K562 (cell line): ENCODE measurements at regions not wholly inside any gene's neighbourhood (a gene's known extent, or its start where the extent isn't known, plus 50 kb on each side); places are given as distances from the start of the nearest gene placed in this dataset.

Experiments used
- ATAC-seq: fragments of 200-7000 bp; cut with Tn5 transposase; 3 replicates; pipeline ENCODE4 v1.9.1; 2020; ENCODE audit warnings: moderate library complexity
- BruUV-seq: library from RNA; stranded (reverse); fragments of 400-500 nt; replicated peaks from 2 replicates; lab custom pipeline; 2021; lab: Mats Ljungman, UMichigan
- CTCF ChIA-PET: fragments of 300-600 bp; formaldehyde crosslinking; extraction: SDS; loops from one replicate; lab custom pipeline; 2021; ENCODE audit warnings: low intra/inter-chr PET ratio; lab: Yijun Ruan, JAX
- POLR2A ChIA-PET: fragments of 300-600, 350-650 bp; sonication (Branson Sonifier 250); formaldehyde crosslinking; extraction: SDS; loops from one replicate; lab custom pipeline; 2021; ENCODE audit warnings: antibody characterized with exemption, inconsistent platforms; lab: Yijun Ruan, JAX
- DNase-seq, 4 experiments: peaks; one replicate each; pipeline versions ENCODE4 v3.0.0 to v3.0.0-alpha.2; 2011 to 2018; ENCODE audit warnings: low spot score in 3 of 4, mixed read lengths in 3 of 4; ENCODE audit errors: extremely low read depth in 1 of 4
- FAIRE-seq: peaks from 2 replicates; lab custom pipeline; 2011; peaks lifted over from hg19 to GRCh38; lab: Jason Lieb, UNC
- H2AFZ ChIP-seq: 2 replicates; pipeline ENCODE4 v1.6.0; 2011; ENCODE audit warnings: low read depth, low read length, control low read depth, inconsistent platforms
- H3K27ac ChIP-seq: fragments of 200-600 bp; 3 replicates; pipeline ENCODE4 v1.8.0; 2011; ENCODE audit warnings: low read depth, mild to moderate bottlenecking, control low read depth, inconsistent platforms, low read length, moderate library complexity, mixed read lengths; ENCODE audit errors: extremely low read depth
- H3K27me3 ChIP-seq, 2 experiments: fragments of 300-600 bp in 1 of 2; 2 replicates in 1 of 2; 3 replicates in 1 of 2; pipeline versions ENCODE4 v1.6.0 to v1.8.0; 2011; ENCODE audit warnings: inconsistent platforms in 2 of 2, low read length in 2 of 2, mild to moderate bottlenecking in 1 of 2, mixed read lengths in 1 of 2, moderate library complexity in 1 of 2; ENCODE audit not compliant: control insufficient read depth in 2 of 2, insufficient read depth in 2 of 2
- H3K36me3 ChIP-seq: fragments of 300-600 bp; 3 replicates; pipeline ENCODE4 v1.8.0; 2011; ENCODE audit warnings: mild to moderate bottlenecking, low read length, inconsistent platforms; ENCODE audit not compliant: control insufficient read depth, insufficient read depth
- H3K4me1 ChIP-seq, 2 experiments: fragments of 200-600 bp in 1 of 2; replicated peaks in 1 of 2; 2 replicates in 1 of 2; 3 replicates in 1 of 2; pipeline versions ENCODE4 v1.5.1 to v1.8.0; 2011; ENCODE audit warnings: inconsistent platforms in 2 of 2, low read length in 2 of 2, mild to moderate bottlenecking in 1 of 2, mixed read lengths in 1 of 2, moderate library complexity in 1 of 2; ENCODE audit not compliant: control insufficient read depth in 2 of 2, insufficient read depth in 2 of 2
- H3K4me2 ChIP-seq: 2 replicates; pipeline ENCODE4 v1.6.1; 2011; ENCODE audit warnings: low read length, control low read depth, inconsistent platforms, mixed read lengths; ENCODE audit not compliant: insufficient read depth
- H3K4me3 ChIP-seq: fragments of 200-600 bp; sonication (generic), shearing (Covaris generic); 2 replicates; pipeline ENCODE4 v1.5.1; 2016; ENCODE audit warnings: control low read depth, inconsistent platforms
- H3K79me2 ChIP-seq: fragments of 200-600 bp; 3 replicates; pipeline ENCODE4 v1.8.0; 2011; ENCODE audit warnings: low read length, inconsistent platforms; ENCODE audit not compliant: control insufficient read depth, insufficient read depth
- H3K9ac ChIP-seq, 2 experiments: 2 replicates each; pipeline versions ENCODE4 v1.6.0 to v1.6.1; 2011; ENCODE audit warnings: low read depth in 2 of 2, low read length in 2 of 2, control low read depth in 1 of 2, inconsistent platforms in 1 of 2, mild to moderate bottlenecking in 1 of 2, mixed read lengths in 1 of 2; ENCODE audit not compliant: insufficient read depth in 1 of 2
- H3K9me1 ChIP-seq: one replicate; pipeline ENCODE4 v1.6.0; 2011; ENCODE audit warnings: inconsistent platforms, mild to moderate bottlenecking, low read length, moderate library complexity; ENCODE audit not compliant: control insufficient read depth, insufficient read depth
- H3K9me3 ChIP-seq: replicated peaks from 2 replicates; pipeline ENCODE4 v1.5.1; 2011; ENCODE audit warnings: low read depth, low read length, inconsistent platforms; ENCODE audit not compliant: control insufficient read depth, insufficient read depth
- H4K20me1 ChIP-seq: replicated peaks from 2 replicates; pipeline ENCODE4 v1.6.1; 2011; ENCODE audit warnings: low read length, inconsistent platforms, mixed read lengths; ENCODE audit not compliant: control insufficient read depth, insufficient read depth
- ARID3B ChIP-seq: fragments of 250-450 bp; sonication (Bioruptor Pico); IDR thresholded peaks from 2 replicates; pipeline ENCODE4 v1.4.0; 2020; ENCODE audit warnings: borderline replicate concordance
- GABPB2 ChIP-seq: fragments of 250-450 bp; sonication (Bioruptor Pico); conservative IDR thresholded peaks from 2 replicates; pipeline ENCODE4 v1.5.1; 2021; ENCODE audit warnings: mild to moderate bottlenecking
- WGBS: fragments of 100-300 bp; shearing (Covaris generic); methylation state at CpG from one replicate; pipeline ENCODE4 v1.1.6; 2016; ENCODE audit warnings: low coverage, mixed read lengths; ENCODE audit not compliant: insufficient coverage; ENCODE audit errors: missing lambda C conversion rate; 5-methylcytosine and 5-hydroxymethylcytosine counted together
- in situ Hi-C: fragments of 300-500 bp; cut with MboI; formaldehyde crosslinking; loops from 4 replicates; pipeline ENCODE4 v1.15.0; 2018; ENCODE audit warnings: inconsistent platforms, mixed read lengths
- intact Hi-C: fragments of 100-400 bp; cut with micrococcal nuclease; formaldehyde crosslinking; loops from 2 replicates; pipeline ENCODE4 v1.14.2; 2022

DNA sequence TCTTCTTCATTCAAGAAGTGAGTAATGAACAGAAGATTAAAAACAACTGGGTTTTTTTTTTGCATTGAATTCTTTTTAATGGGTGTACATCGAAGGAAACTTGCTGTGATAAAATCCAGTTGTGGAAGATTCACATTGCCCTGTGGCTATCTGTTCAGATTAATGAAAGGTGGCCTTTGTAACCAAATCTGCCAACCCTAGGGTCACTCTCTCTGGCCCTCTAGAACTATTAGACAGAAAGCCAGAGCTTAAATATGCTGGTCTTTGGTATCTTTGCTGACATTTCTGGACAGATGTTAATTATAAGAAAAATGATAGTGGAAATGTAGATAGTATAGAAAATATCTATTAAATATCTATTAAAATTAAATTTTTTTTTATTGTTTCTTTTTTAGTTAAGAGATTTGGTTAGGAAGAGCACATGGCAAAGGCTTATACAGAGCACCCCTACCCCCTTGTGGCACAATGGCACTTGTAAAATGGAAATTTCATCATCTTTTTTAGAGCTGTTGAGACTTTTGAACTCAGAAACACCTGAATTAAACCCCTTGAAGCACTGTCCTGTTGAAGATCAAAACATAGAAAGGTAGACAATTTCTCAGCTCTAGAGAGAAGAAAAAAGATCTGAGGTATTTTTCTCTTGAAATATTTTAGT, 572.5 kb downstream of the PKHD1 start:
- no peaks in the 10 kb centered on the region for H3K27me3 ChIP-seq
- FAIRE-seq = no peak

More for the DNA sequence above, 572.5 kb downstream of the PKHD1 start:
- no peaks in the 10 kb centered on the region for H3K9me1 ChIP-seq
- no peak overlapping the region for H2AFZ ChIP-seq
- no peak overlapping the region for H3K9ac ChIP-seq
- H3K4me2 ChIP-seq = no peak overlapping the region
- intact Hi-C loops = no loop called here
- DNase-seq (no peak), ATAC-seq (no peak)
- H3K4me3 ChIP-seq = no peak overlapping the region
- no TSS peak for BruUV-seq
- no peaks in the 10 kb centered on the region for H3K4me1 ChIP-seq
- 0% methylated on average over 1 of the region's 1 CpG for WGBS
- no peaks in the 10 kb centered on the region for H3K9me3 ChIP-seq
- ChIA-PET POLR2A (no interaction called here), CTCF (no interaction called here)
- TF ChIP-seq ARID3B (CRISPR knock-in tag) = no peak
- TF ChIP-seq GABPB2 (CRISPR knock-in tag) = no peak
- no peaks in the 10 kb centered on the region for H3K36me3 ChIP-seq
- H4K20me1 ChIP-seq = no peaks in the 10 kb centered on the region
- in situ Hi-C loops = no loop called here
- no peak overlapping the region for H3K27ac ChIP-seq
- no peaks in the 10 kb centered on the region for H3K79me2 ChIP-seq
